OCI-LY7 (cell line): ENCODE measurements at regions not wholly inside any gene's neighbourhood (a gene's known extent, or its start where the extent isn't known, plus 50 kb on each side); places are given as distances from the start of the nearest gene placed in this dataset.

Experiments used
- BruUV-seq: library from RNA; stranded (reverse); fragments of 400-500 nt; replicated peaks from 2 replicates; lab custom pipeline; 2021; lab: Mats Ljungman, UMichigan
- CTCF ChIA-PET: fragments of 300-600 bp; sonication (Branson Sonifier 250); formaldehyde crosslinking; loops from one replicate; lab custom pipeline; 2022; ENCODE audit warnings: antibody characterized with exemption; ENCODE audit not compliant: unreplicated experiment; lab: Charles Lee
- POLR2A ChIA-PET: fragments of 300-600 bp; sonication (Branson Sonifier 250); formaldehyde crosslinking; loops from one replicate; lab custom pipeline; 2022; ENCODE audit warnings: antibody characterized with exemption; lab: Charles Lee
- DNase-seq: peaks from one replicate; pipeline ENCODE4 v3.0.0-alpha.2; 2015; ENCODE audit warnings: low spot score
- H2AFZ ChIP-seq: fragments of 200-600 bp; sonication (generic), shearing (Covaris generic); 2 replicates; pipeline ENCODE4 v1.6.1; 2014; ENCODE audit warnings: mild to moderate bottlenecking, antibody characterized with exemption, low read length, moderate library complexity
- H3K27ac ChIP-seq: fragments of 200-600 bp; sonication (generic); 2 replicates; pipeline ENCODE4 v1.5.1; 2014; ENCODE audit warnings: mixed run types, low read depth, mild to moderate bottlenecking, moderate library complexity, low read length, inconsistent platforms; ENCODE audit not compliant: poor library complexity, severe bottlenecking
- H3K36me3 ChIP-seq: fragments of 200-600 bp; sonication (generic); 2 replicates; pipeline ENCODE4 v1.6.1; 2014; ENCODE audit warnings: mild to moderate bottlenecking, antibody characterized with exemption, low read length, moderate library complexity, mixed read lengths; ENCODE audit not compliant: insufficient read depth
- H3K4me1 ChIP-seq: fragments of 200-600 bp; sonication (generic); 2 replicates; pipeline ENCODE4 v1.5.1; 2014; ENCODE audit warnings: mild to moderate bottlenecking, low read length; ENCODE audit not compliant: insufficient read depth, poor library complexity, severe bottlenecking
- H3K4me2 ChIP-seq: fragments of 200-600 bp; sonication (generic); 2 replicates; pipeline ENCODE4 v1.6.1; 2014; ENCODE audit warnings: mild to moderate bottlenecking, low read length
- H3K4me3 ChIP-seq: fragments of 200-600 bp; sonication (generic); 2 replicates; pipeline ENCODE4 v1.5.1; 2014; ENCODE audit warnings: mild to moderate bottlenecking, low read depth, low read length; ENCODE audit not compliant: poor library complexity, severe bottlenecking
- H3K79me2 ChIP-seq: fragments of 200-600 bp; sonication (generic); 2 replicates; pipeline ENCODE4 v1.6.1; 2016; ENCODE audit warnings: low read depth, mild to moderate bottlenecking, low read length, moderate library complexity, mixed read lengths; ENCODE audit not compliant: insufficient read depth
- H3K9me2 ChIP-seq: fragments of 200-600 bp; sonication (generic); 2 replicates; pipeline ENCODE4 v1.6.1; 2016; ENCODE audit warnings: mild to moderate bottlenecking, low read length, mixed read lengths; ENCODE audit not compliant: insufficient read depth
- H3K9me3 ChIP-seq: fragments of 200-600 bp; sonication (generic); 2 replicates; pipeline ENCODE4 v1.6.1; 2014; ENCODE audit warnings: mild to moderate bottlenecking, mixed run types, low read length, mixed read lengths
- H4K20me1 ChIP-seq: fragments of 200-600 bp; sonication (generic); 2 replicates; pipeline ENCODE4 v1.6.1; 2014; ENCODE audit warnings: mild to moderate bottlenecking, antibody characterized with exemption, low read length, moderate library complexity, mixed read lengths; ENCODE audit not compliant: insufficient read depth
- CTCF ChIP-seq: fragments of 200-600 bp; sonication (generic); conservative IDR thresholded peaks from 2 replicates; pipeline ENCODE4 v1.5.1; 2014; ENCODE audit warnings: mild to moderate bottlenecking, antibody characterized with exemption, low read length, moderate library complexity, mixed read lengths
- EZH2phosphoT487 ChIP-seq: fragments of 200-600 bp; sonication (generic); IDR thresholded peaks from 2 replicates; pipeline ENCODE4 v1.6.1; 2018; ENCODE audit warnings: low read depth, borderline replicate concordance, mild to moderate bottlenecking, mixed run types, antibody characterized with exemption, low read length, moderate library complexity, mixed read lengths
- intact Hi-C: fragments of 100-400 bp; cut with micrococcal nuclease; formaldehyde crosslinking; loops from one replicate; pipeline ENCODE4 v1.10.0; 2022; ENCODE audit not compliant: unreplicated experiment

- no peak overlapping the region for H3K27ac ChIP-seq
- TF ChIP-seq CTCF (no peak), EZH2phosphoT487 (no peak)
- H3K36me3 ChIP-seq: no peaks in the 10 kb centered on the region
- no peaks in the 10 kb centered on the region for H3K9me3 ChIP-seq
- no peak overlapping the region for H3K4me2 ChIP-seq
- H3K9me2 ChIP-seq: no peaks in the 10 kb centered on the region
- ChIA-PET CTCF (no interaction called here), POLR2A (no interaction called here)
- H2AFZ ChIP-seq: no peak overlapping the region
- DNase-seq: no peak
- H3K4me1 ChIP-seq: no peaks in the 10 kb centered on the region
- H3K79me2 ChIP-seq: no peaks in the 10 kb centered on the region
- intact Hi-C loops: no loop called here
- H4K20me1 ChIP-seq: no peaks in the 10 kb centered on the region
- no peak overlapping the region for H3K4me3 ChIP-seq
- BruUV-seq: no TSS peak
Observed at GRCh38 chr5:109485030-109485429, 75.3 kb upstream of the PJA2 start.

DNA sequence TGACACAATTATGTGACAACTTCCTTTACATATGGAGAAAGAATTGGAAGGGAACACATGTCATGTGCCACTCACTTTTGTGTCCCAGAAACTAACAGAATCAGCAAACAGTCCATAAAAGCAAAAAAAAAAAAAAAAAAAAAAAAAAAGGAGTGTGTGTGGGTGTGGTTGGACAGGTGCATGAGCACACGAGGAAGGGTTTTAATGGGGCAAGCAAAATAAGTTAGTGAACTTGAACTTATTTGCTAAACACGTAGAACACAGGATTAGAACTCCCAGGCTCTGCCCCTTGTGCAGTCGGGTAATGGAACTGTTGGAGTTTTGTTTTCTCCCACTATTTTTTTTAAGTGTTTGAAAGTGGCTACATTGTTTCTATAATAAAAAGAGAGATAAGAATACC, 74.8 kb upstream of the PJA2 start:
- Histone ChIP-seq H4K20me1 (no peaks in the 10 kb centered on the region), H3K9me2 (no peaks in the 10 kb centered on the region), H3K4me2 (no peak overlapping the region), H3K27ac (no peak overlapping the region), H2AFZ (no peak overlapping the region), H3K4me1 (no peaks in the 10 kb centered on the region), H3K4me3 (no peak overlapping the region), H3K79me2 (no peaks in the 10 kb centered on the region), H3K36me3 (no peaks in the 10 kb centered on the region), H3K9me3 (no peaks in the 10 kb centered on the region)
- TF ChIP-seq CTCF (no peak), EZH2phosphoT487 (no peak)
- ChIA-PET POLR2A (no interaction called here), CTCF (no interaction called here)
- intact Hi-C loops: no loop called here
- BruUV-seq: no TSS peak
- DNase-seq: no peak

- Histone ChIP-seq H3K27ac (no peak overlapping the region), H3K4me2 (no peak overlapping the region), H3K9me3 (no peaks in the 10 kb centered on the region), H3K9me2 (no peaks in the 10 kb centered on the region), H2AFZ (no peak overlapping the region), H3K36me3 (no peaks in the 10 kb centered on the region), H4K20me1 (no peaks in the 10 kb centered on the region), H3K79me2 (no peaks in the 10 kb centered on the region), H3K4me1 (no peaks in the 10 kb centered on the region), H3K4me3 (no peak overlapping the region)
- intact Hi-C loops: no loop called here
- no peak for DNase-seq
- POLR2A ChIA-PET: interaction anchor here (0.9 kb wide), 1 partner anchor 11 kb away, joined by 4 read pairs; no protein-coding TSS in a partner anchor
- CTCF ChIA-PET: no interaction called here
- BruUV-seq: no TSS peak
- TF ChIP-seq CTCF: no peak
- no peak for TF ChIP-seq EZH2phosphoT487
Observed at GRCh38 chr5:109483395-109483971, 73.7 kb upstream of the PJA2 start.
